ENCODE measurements at regions not wholly inside any gene's neighbourhood (a gene's known extent, or its start where the extent isn't known, plus 50 kb on each side); places are given as distances from the start of the nearest gene placed in this dataset.

DNA sequence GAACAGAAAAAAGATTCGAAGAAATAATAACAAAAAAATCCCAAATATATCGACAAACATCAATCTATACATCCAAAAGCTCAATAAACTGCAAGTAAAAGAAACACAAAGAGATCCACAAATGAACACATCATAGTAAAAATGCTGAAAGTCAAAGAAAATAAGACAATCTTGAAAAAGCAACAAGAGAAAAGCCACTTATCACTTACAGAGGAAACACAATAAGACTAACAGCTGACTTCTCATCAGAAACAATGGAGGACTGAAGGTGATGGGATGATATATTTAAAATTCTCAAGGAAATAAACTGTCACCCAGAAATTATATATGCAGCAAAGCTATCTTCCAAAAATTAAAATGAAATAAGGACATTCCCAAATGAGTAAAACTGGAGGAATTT, 140.3 kb downstream of the NDUFA10 start:
- no peak for DNase-seq (ENCODE audit: low read depth)
- TF ChIP-seq, protein P1, sequence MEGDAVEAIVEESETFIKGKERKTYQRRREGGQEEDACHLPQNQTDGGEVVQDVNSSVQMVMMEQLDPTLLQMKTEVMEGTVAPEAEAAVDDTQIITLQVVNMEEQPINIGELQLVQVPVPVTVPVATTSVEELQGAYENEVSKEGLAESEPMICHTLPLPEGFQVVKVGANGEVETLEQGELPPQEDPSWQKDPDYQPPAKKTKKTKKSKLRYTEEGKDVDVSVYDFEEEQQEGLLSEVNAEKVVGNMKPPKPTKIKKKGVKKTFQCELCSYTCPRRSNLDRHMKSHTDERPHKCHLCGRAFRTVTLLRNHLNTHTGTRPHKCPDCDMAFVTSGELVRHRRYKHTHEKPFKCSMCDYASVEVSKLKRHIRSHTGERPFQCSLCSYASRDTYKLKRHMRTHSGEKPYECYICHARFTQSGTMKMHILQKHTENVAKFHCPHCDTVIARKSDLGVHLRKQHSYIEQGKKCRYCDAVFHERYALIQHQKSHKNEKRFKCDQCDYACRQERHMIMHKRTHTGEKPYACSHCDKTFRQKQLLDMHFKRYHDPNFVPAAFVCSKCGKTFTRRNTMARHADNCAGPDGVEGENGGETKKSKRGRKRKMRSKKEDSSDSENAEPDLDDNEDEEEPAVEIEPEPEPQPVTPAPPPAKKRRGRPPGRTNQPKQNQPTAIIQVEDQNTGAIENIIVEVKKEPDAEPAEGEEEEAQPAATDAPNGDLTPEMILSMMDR (IDR thresholded peaks at IDR 0.05; ENCODE audit: insufficient read depth, low read depth, low read length) = no peak
- no peak overlapping the region for H3K4me3 ChIP-seq (ENCODE audit: low read depth, low read length)

DNA sequence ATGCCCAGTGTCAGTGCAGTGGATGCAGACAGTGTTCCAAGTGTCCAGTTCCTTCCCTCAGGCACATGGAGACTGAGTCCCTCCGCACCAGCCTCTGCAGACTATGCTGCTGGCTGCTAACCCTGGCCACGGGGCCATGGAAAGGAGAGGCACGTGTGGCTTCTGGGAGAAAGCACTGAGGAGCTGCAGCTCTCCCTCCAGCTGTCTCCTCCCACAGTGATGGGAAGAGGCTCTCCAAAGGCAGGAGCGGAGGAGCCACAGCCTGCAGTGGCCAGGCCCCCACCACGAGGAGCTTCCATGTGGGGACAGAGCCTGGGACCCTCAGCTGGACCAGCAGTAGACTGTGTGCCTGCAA, 141.1 kb downstream of the NDUFA10 start:
- TF ChIP-seq, protein P1 (IDR thresholded peaks at IDR 0.05; ENCODE audit: insufficient read depth, low read depth, low read length) = no peak
- no peak for DNase-seq (ENCODE audit: low read depth)
- no peak overlapping the region for H3K4me3 ChIP-seq (ENCODE audit: low read depth, low read length)

DNA sequence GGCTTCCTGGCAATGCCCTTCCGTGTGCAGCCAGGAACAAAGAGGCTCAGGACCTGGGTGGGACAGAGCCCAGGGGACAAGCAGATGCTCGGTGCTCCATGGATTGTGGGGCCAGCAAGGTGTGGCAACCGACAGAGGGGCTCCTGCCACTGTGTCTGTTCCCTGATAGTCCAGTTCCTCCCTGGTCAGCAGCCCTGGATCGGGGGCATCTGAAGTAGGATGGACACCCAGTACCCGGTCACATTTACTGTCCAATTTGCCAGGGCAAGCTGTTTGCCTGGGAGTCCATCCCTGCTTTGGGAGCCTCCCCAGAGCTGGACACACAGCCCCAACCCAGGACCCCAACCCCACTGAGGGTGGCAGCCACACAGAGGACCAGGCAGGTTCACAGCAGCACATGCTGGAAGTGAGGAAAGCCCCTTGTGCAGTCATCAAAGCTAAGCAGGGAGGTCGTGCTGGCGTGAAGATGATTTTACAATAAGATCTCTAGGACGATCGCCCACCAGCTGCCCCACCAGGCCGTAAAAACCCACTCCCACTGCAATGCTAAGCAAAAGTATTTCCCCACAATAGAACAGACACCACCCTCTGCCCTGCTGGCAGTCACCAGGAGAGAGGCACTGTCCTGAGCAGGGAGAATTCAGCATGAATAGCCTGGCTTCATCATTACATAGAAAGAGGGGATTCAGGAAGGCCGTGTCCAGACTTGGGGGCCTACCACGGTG, 141.7 kb downstream of the NDUFA10 start:
- DNase-seq (ENCODE audit: low read depth) = no peak
- TF ChIP-seq, protein P1 (IDR thresholded peaks at IDR 0.05; ENCODE audit: insufficient read depth, low read depth, low read length) = no peak
- no peak overlapping the region for H3K4me3 ChIP-seq (ENCODE audit: low read depth, low read length)

DNA sequence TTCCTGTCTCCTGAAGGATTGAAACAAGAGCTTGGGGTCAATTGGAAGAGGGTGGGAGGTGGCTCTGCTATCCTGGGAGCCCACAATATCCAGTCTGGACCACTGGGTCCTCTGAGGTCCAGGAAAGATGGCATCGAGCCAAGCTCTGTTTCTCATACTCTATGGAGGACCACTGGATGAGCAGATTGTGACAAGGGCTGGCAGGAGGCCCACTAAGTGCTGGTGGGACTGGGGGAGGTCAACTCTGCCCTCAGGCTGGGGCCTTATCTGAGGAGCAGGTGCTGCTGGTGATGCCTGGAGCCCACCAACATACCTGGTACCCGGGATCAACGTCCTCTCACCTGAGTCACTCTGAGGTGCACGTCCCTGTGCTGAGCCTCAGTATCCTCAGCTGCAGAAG, 142.4 kb downstream of the NDUFA10 start:
- no peak overlapping the region for H3K4me3 ChIP-seq (ENCODE audit: low read depth, low read length)
- DNase-seq (ENCODE audit: low read depth) = no peak
- TF ChIP-seq, protein P1 (IDR thresholded peaks at IDR 0.05; ENCODE audit: insufficient read depth, low read depth, low read length) = no peak

DNA sequence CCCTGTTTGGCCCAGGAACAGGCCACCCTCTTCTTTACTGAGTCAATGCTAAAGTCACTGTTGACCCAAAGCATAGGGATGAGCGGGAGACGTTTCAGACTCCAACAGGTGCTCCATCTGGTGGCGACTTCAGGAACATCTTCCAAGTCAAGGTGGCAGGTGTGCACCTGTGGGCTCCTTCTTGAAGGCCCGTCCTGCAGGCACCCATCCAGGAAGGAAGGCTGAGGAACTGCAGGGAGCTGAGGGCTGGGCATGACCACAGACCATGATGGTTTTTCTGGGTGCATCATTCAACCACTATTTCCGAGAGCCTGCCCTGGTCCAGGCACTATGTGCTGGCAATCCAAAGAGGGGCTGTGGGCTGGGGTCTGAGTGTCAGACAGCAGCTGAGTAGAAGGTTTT, 142.8 kb downstream of the NDUFA10 start:
- peak; percentile 33 for DNase-seq (ENCODE audit: low read depth)
- no peak overlapping the region for H3K4me3 ChIP-seq (ENCODE audit: low read depth, low read length)
- TF ChIP-seq, protein P1 (IDR thresholded peaks at IDR 0.05; ENCODE audit: insufficient read depth, low read depth, low read length) = peak; percentile 54

DNA sequence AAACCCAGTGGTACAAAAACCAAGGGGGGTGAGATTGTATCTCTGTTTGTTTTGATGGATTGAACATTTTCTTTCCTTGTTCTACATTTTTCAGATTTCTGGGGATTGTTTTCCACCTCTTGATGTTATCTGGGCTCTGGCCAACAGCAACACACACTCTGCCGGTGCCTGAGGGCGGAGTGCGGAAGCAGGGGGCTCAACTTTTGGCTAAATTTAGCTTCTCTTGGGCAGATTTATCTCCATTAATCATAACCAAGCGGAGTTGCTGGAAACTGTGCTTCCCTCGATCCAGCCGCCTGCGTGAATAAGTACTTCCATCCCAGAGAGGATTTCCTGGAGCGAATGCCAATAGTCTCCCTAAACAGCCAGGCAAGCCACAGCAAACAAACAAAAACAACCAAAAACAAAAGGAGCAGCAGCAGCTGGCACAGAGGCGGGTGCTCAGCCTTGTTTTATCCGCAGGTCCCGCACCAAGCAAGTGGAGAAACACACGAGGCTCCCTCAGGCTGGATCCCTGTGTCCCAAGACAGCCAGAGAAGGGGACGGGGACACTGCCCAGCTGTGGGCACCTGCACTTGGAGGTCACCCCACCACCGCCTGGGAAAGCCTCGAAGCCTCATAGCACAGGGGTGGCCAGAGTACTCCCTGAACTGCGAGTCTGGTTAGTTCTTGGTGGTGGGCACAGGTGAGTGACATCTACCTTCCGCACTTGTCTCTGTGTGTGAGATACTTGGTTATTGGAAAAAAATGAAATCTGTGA, 143.4 kb downstream of the NDUFA10 start:
- peak; percentile 57 for DNase-seq (ENCODE audit: low read depth)
- H3K4me3 ChIP-seq (ENCODE audit: low read depth, low read length) = no peak overlapping the region
- TF ChIP-seq, protein P1 (IDR thresholded peaks at IDR 0.05; ENCODE audit: insufficient read depth, low read depth, low read length) = no peak
